ENCODE measurements at regions not wholly inside any gene's neighbourhood (a gene's known extent, or its start where the extent isn't known, plus 50 kb on each side); places are given as distances from the start of the nearest gene placed in this dataset.

GRCh38 chr21:35510957-35511695 is 462.0 kb upstream of the RUNX1 start:
- Histone ChIP-seq H3K9me3 (no peaks in the 10 kb centered on the region), H3K36me3 (no peaks in the 10 kb centered on the region), H3K27me3 (no peaks in the 10 kb centered on the region), H3K27ac (no peak overlapping the region), H3K4me1 (peaks cover 0 to 16% (median 2%) of the 10 kb centered on the region in 4 donors), H3K4me3 (no peak overlapping the region)
- TF ChIP-seq, protein P1, sequence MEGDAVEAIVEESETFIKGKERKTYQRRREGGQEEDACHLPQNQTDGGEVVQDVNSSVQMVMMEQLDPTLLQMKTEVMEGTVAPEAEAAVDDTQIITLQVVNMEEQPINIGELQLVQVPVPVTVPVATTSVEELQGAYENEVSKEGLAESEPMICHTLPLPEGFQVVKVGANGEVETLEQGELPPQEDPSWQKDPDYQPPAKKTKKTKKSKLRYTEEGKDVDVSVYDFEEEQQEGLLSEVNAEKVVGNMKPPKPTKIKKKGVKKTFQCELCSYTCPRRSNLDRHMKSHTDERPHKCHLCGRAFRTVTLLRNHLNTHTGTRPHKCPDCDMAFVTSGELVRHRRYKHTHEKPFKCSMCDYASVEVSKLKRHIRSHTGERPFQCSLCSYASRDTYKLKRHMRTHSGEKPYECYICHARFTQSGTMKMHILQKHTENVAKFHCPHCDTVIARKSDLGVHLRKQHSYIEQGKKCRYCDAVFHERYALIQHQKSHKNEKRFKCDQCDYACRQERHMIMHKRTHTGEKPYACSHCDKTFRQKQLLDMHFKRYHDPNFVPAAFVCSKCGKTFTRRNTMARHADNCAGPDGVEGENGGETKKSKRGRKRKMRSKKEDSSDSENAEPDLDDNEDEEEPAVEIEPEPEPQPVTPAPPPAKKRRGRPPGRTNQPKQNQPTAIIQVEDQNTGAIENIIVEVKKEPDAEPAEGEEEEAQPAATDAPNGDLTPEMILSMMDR (IDR thresholded peaks at IDR 0.05): no peak
- no peak for TF ChIP-seq EP300 (IDR thresholded peaks at IDR 0.05)
- WGBS, 2 donors: 59 to 72% methylated on average over 6 of the region's 6 CpGs
- no peak for DNase-seq (ENCODE audit: low spot score in 2 of 2)

GRCh38 chr21:35510294-35510693 is 461.2 kb upstream of the RUNX1 start:
- H3K36me3 ChIP-seq: no peaks in the 10 kb centered on the region
- H3K9me3 ChIP-seq: no peaks in the 10 kb centered on the region
- WGBS, 2 donors: 87 to 95% methylated on average over 2 of the region's 2 CpGs
- peaks cover 0 to 19% (median 2%) of the 10 kb centered on the region in 4 donors for H3K4me1 ChIP-seq
- no peak for DNase-seq (ENCODE audit: low spot score in 2 of 2)
- no peak overlapping the region for H3K27ac ChIP-seq
- TF ChIP-seq EP300 (IDR thresholded peaks at IDR 0.05): no peak
- no peak for TF ChIP-seq POLR2A (IDR thresholded peaks at IDR 0.05)
- TF ChIP-seq, protein P1 (IDR thresholded peaks at IDR 0.05): no peak
- H3K27me3 ChIP-seq: no peaks in the 10 kb centered on the region
- no peak overlapping the region for H3K4me3 ChIP-seq

DNA sequence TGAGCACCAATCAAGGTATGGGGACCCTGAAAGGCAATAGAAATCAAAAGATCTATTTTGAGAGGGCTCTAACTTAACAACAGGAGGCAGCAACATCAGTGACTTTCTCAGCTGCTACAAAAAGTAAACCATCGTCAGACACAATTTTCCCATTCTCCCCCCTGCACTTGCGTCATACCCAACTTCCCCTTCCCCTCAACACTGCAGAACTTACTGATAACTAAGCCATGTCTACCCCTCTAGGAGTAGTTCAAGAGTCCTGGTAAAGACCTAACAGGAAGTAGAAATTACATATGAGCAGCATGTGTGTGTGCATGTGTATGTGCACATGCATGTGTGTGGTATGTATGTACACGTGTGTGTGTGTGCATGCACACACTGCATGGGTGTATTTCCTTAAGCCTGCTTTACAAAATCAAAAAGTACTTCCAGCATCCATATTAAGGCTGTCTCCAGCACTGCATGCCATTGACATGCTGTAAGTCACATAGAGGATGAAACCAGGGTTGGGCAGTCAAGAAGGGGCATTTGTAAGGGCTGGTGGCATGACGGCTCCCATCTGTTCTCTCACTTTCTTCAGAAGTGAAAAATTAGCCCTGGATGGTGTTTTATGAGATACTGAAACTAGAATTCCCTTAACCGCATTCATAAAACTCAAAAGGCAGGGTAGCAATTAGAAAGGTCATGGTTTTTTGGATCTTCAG is 460.1 kb upstream of the RUNX1 start:
- no peaks in the 10 kb centered on the region for H3K27me3 ChIP-seq
- peaks cover 0 to 25% (median 4%) of the 10 kb centered on the region in 4 donors for H3K4me1 ChIP-seq
- no peak overlapping the region for H3K4me3 ChIP-seq
- no peaks in the 10 kb centered on the region for H3K36me3 ChIP-seq
- WGBS, 2 donors: 77 to 92% methylated on average over 5 of the region's 5 CpGs
- peak in 1 of 2 donors; percentile 40 for DNase-seq (ENCODE audit: low spot score in 2 of 2)
- H3K27ac ChIP-seq: no peak overlapping the region
- TF ChIP-seq, protein P1 (IDR thresholded peaks at IDR 0.05): no peak
- no peak for TF ChIP-seq EP300 (IDR thresholded peaks at IDR 0.05)
- TF ChIP-seq POLR2A (IDR thresholded peaks at IDR 0.05): no peak
- no peaks in the 10 kb centered on the region for H3K9me3 ChIP-seq

- Histone ChIP-seq H3K4me3 (no peak overlapping the region), H3K27me3 (no peaks in the 10 kb centered on the region), H3K9me3 (no peaks in the 10 kb centered on the region), H3K4me1 (peaks cover 0 to 34% (median 6%) of the 10 kb centered on the region in 4 donors), H3K36me3 (no peaks in the 10 kb centered on the region), H3K27ac (no peak overlapping the region)
- DNase-seq (ENCODE audit: low spot score in 2 of 2): peak; percentile 23 to 67
- 47 to 55% methylated on average over 8 of the region's 8 CpGs for WGBS, 2 donors
- TF ChIP-seq POLR2A (IDR thresholded peaks at IDR 0.05): no peak
- TF ChIP-seq EP300 (IDR thresholded peaks at IDR 0.05): peak in 1 of 2 donors; percentile 60
- TF ChIP-seq, protein P1 (IDR thresholded peaks at IDR 0.05): peak in 2 of 5 experiments; percentile 28 to 58
These were observed 459.2 kb upstream of the RUNX1 start for GRCh38 chr21:35508139-35508888.

Measured in tibial nerve (tissue), 4 donors.